ENCODE measurements at regions not wholly inside any gene's neighbourhood (a gene's known extent, or its start where the extent isn't known, plus 50 kb on each side); places are given as distances from the start of the nearest gene placed in this dataset.
"Not testable (repeated sequence)": the region's sequence is repeated elsewhere in the genome, so short reads cannot be mapped to it uniquely, and the experiment has no call there.

GRCh38 chr1:105231378-105231777, 1481.7 kb downstream of the AMY1C start:
- H3K27ac ChIP-seq: no peak overlapping the region
- DNase-seq (ENCODE audit: low read depth, low spot score): no peak

GRCh38 chr1:105243411-105243810, 1493.7 kb downstream of the AMY1C start:
- no peak overlapping the region for H3K27ac ChIP-seq

GRCh38 chr1:105243969-105244368, 1494.3 kb downstream of the AMY1C start:
- H3K27ac ChIP-seq: no peak overlapping the region
- no peak for DNase-seq (ENCODE audit: low read depth, low spot score)

More at GRCh38 chr1:105243411-105243810, 1493.7 kb downstream of the AMY1C start:
- no peak for DNase-seq (ENCODE audit: low read depth, low spot score)

GRCh38 chr1:105254906-105255305, 1505.2 kb downstream of the AMY1C start:
- no peak for DNase-seq (ENCODE audit: low read depth, low spot score)
- H3K27ac ChIP-seq: no peak overlapping the region

- no peak overlapping the region for H3K27ac ChIP-seq
- DNase-seq (ENCODE audit: low read depth, low spot score): no peak
These were observed 1510.3 kb downstream of the AMY1C start for GRCh38 chr1:105260001-105260400.

GRCh38 chr1:105270966-105271365, 1521.3 kb downstream of the AMY1C start:
- DNase-seq (ENCODE audit: low read depth, low spot score): no peak
- no peak overlapping the region for H3K27ac ChIP-seq

- not testable (repeated sequence) for H3K27ac ChIP-seq; DNase-seq (ENCODE audit: low read depth, low spot score)
These were observed 1522.7 kb downstream of the AMY1C start for GRCh38 chr1:105272376-105272775.

- no peak overlapping the region for H3K27ac ChIP-seq
- no peak for DNase-seq (ENCODE audit: low read depth, low spot score)
These were observed 1545.1 kb downstream of the AMY1C start for GRCh38 chr1:105294838-105295237.

- DNase-seq (ENCODE audit: low read depth, low spot score): no peak
- H3K27ac ChIP-seq: no peak overlapping the region
These were observed 1560.4 kb downstream of the AMY1C start for GRCh38 chr1:105310063-105310462.

GRCh38 chr1:105317976-105318375, 1568.3 kb downstream of the AMY1C start:
- no peak overlapping the region for H3K27ac ChIP-seq
- DNase-seq (ENCODE audit: low read depth, low spot score): no peak

GRCh38 chr1:105326886-105327285, 1577.2 kb downstream of the AMY1C start:
- H3K27ac ChIP-seq: no peak overlapping the region
- no peak for DNase-seq (ENCODE audit: low read depth, low spot score)

- no peak for DNase-seq (ENCODE audit: low read depth, low spot score)
- no peak overlapping the region for H3K27ac ChIP-seq
These were observed 1587.7 kb downstream of the AMY1C start for GRCh38 chr1:105337420-105337819.

- no peak for DNase-seq (ENCODE audit: low read depth, low spot score)
- no peak overlapping the region for H3K27ac ChIP-seq
These were observed 1593.6 kb downstream of the AMY1C start for GRCh38 chr1:105343317-105343716.

- no peak for DNase-seq (ENCODE audit: low read depth, low spot score)
These were observed 1609.8 kb downstream of the AMY1C start for GRCh38 chr1:105359457-105359856.

GRCh38 chr1:105362438-105362837, 1612.7 kb downstream of the AMY1C start:
- DNase-seq (ENCODE audit: low read depth, low spot score): no peak

More at GRCh38 chr1:105359457-105359856, 1609.8 kb downstream of the AMY1C start:
- H3K27ac ChIP-seq: no peak overlapping the region

GRCh38 chr1:105368446-105368845, 1618.7 kb downstream of the AMY1C start:
- H3K27ac ChIP-seq: no peak overlapping the region
- DNase-seq (ENCODE audit: low read depth, low spot score): no peak

More at GRCh38 chr1:105362438-105362837, 1612.7 kb downstream of the AMY1C start:
- no peak overlapping the region for H3K27ac ChIP-seq

- no peak overlapping the region for H3K27ac ChIP-seq
- DNase-seq (ENCODE audit: low read depth, low spot score): no peak
These were observed 1624.0 kb downstream of the AMY1C start for GRCh38 chr1:105373681-105374080.

GRCh38 chr1:105386489-105386888, 1636.8 kb downstream of the AMY1C start:
- no peak for DNase-seq (ENCODE audit: low read depth, low spot score)
- no peak overlapping the region for H3K27ac ChIP-seq

GRCh38 chr1:105396001-105396400, 1646.3 kb downstream of the AMY1C start:
- DNase-seq (ENCODE audit: low read depth, low spot score): no peak
- no peak overlapping the region for H3K27ac ChIP-seq

GRCh38 chr1:105398909-105399308, 1649.2 kb downstream of the AMY1C start:
- no peak overlapping the region for H3K27ac ChIP-seq
- DNase-seq (ENCODE audit: low read depth, low spot score): no peak

- no peak overlapping the region for H3K27ac ChIP-seq
- DNase-seq (ENCODE audit: low read depth, low spot score): no peak
These were observed 1650.0 kb downstream of the AMY1C start for GRCh38 chr1:105399716-105400115.

- no peak for DNase-seq (ENCODE audit: low read depth, low spot score)
- H3K27ac ChIP-seq: no peak overlapping the region
These were observed 1640.2 kb upstream of the PRMT6 start for GRCh38 chr1:105416261-105416660.

GRCh38 chr1:105419030-105419429, 1637.4 kb upstream of the PRMT6 start:
- H3K27ac ChIP-seq: no peak overlapping the region
- no peak for DNase-seq (ENCODE audit: low read depth, low spot score)

Data from epithelial cell of prostate (primary cell).